Stimulated activated CD4-positive, alpha-beta T cell treated with anti-CD3 and anti-CD28 coated beads, TNF-alpha, amount 100 ng/mL, for 48 hours (primary cell): ENCODE measurements at regions not wholly inside any gene's neighbourhood (a gene's known extent, or its start where the extent isn't known, plus 50 kb on each side); places are given as distances from the start of the nearest gene placed in this dataset.
"Not testable (repeated sequence)": the region's sequence is repeated elsewhere in the genome, so short reads cannot be mapped to it uniquely, and the experiment has no call there.

Source experiments
- DNase-seq, 3 donors: peaks; one replicate each; pipeline ENCODE4 v3.0.0-alpha.2; 2020; ENCODE audit warnings: low read depth in 3 of 3

DNA sequence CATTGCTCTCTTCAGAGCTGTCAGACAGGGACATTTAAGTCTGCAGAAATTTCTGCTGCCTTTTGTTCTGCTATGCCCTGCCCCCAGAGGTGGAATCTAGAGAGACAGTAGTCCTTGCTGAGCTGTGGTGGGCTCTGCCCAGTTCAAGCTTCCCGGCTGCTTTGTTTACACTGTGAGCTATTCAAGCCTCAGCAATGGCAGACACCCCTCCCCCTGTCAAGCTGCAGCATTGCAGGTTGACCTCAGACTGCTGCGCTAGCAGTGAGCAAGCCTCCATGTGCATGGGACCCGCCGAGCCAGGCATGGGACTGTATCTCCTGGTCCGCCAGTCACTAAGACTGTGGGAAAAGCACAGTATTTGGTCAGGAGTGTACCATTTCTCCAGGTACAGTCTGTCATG lies 53.6 kb upstream of the MAPK10 start:
- DNase-seq = not testable (repeated sequence)

GRCh38 chr4:86414686-86415085 lies 54.8 kb upstream of the MAPK10 start:
- no peak for DNase-seq

- no peak for DNase-seq
These were observed 56.2 kb upstream of the MAPK10 start for GRCh38 chr4:86416081-86416480.

GRCh38 chr4:86421461-86421860 lies 61.6 kb upstream of the MAPK10 start:
- no peak for DNase-seq

DNA sequence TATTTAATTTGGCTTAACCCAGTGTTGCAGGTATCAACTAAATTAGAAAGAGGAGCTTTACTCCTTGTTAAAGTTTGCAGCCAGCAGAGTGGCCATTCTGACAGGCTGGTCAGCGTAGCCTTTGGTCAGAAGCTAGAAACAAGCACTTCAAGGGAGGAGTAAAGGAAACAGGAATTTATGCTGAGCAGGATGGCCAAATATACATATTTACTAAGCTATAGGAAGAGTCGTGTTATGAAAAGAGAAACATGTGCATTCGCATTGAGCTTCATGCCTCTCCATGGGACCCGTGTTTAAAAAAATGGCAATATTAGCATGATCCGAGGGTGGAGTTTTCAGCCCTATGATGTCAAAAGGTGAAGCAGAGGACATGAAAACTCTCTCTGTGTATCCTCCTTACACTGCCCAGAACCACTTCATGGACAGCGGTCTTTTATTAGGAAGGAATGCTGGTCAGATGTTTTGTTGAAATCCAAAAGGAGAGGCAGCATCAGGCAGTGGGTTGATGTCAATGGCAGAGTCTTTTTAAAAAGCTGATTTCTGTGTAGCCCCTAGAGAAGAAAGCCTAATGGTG lies 71.8 kb upstream of the MAPK10 start:
- no peak for DNase-seq

GRCh38 chr4:86432559-86433134 lies 72.8 kb upstream of the MAPK10 start:
- DNase-seq = no peak

DNA sequence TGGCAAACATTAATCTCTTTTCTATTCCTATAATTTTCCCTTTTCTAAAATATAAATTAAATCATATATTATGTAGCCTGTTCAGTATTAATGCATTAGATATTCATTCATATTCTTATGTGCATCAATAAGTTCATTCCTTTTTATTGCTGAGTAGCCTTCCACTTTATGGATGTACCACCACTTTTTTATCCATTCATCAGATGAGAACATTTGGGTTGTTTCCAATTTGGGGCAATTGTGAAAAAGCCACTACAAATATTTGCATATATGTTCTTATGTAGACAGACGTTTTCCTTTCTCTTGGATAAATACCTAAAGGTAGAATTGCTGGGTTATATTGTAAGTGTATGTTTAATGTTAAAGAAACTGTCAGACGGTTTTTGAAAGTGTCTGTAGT lies 79.4 kb upstream of the MAPK10 start:
- no peak for DNase-seq

GRCh38 chr4:86441175-86441936 lies 81.5 kb upstream of the MAPK10 start:
- DNase-seq = no peak

GRCh38 chr4:86442881-86443280 lies 83.0 kb upstream of the MAPK10 start:
- no peak for DNase-seq

- DNase-seq = no peak
These were observed 83.6 kb upstream of the MAPK10 start for GRCh38 chr4:86443495-86443894.

DNA sequence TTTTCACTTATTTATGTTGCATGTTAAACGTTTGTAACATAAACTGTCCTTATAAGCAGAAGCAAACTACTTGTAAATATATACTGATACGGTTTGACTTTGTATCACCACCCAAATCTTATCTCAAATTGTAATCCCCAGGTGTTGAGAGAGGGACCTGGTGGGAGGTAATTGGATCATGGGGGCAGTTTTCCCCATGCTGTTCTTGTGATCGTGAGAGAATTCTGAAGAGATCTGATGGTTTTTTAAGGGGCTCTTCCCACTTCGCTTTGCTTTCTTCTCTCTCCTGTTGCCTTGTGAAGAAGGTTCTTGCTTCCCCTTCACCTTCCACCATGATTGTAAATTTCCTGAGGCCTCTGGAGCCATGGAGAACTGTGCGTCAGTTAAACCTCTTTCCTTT lies 87.1 kb upstream of the MAPK10 start:
- DNase-seq = no peak

DNA sequence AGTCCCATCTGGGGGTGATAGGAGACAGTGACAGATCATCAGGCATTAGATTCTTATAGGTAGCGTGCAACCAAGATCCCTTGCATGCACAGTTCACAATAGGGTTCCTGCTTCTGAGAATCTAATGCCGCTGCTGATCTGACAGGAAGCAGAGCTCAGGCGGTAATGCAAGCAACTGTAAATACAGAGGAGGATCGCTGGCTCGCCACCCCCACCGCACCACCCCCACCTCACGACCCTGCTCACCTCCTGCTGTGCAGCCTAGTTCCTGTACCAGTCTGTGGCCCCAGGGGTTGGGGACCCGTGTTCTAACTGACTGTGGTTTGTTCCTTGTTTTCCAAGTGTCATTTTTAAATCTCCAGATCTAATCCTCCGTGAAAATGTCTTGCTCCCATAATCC lies 89.0 kb upstream of the MAPK10 start:
- no peak for DNase-seq

DNA sequence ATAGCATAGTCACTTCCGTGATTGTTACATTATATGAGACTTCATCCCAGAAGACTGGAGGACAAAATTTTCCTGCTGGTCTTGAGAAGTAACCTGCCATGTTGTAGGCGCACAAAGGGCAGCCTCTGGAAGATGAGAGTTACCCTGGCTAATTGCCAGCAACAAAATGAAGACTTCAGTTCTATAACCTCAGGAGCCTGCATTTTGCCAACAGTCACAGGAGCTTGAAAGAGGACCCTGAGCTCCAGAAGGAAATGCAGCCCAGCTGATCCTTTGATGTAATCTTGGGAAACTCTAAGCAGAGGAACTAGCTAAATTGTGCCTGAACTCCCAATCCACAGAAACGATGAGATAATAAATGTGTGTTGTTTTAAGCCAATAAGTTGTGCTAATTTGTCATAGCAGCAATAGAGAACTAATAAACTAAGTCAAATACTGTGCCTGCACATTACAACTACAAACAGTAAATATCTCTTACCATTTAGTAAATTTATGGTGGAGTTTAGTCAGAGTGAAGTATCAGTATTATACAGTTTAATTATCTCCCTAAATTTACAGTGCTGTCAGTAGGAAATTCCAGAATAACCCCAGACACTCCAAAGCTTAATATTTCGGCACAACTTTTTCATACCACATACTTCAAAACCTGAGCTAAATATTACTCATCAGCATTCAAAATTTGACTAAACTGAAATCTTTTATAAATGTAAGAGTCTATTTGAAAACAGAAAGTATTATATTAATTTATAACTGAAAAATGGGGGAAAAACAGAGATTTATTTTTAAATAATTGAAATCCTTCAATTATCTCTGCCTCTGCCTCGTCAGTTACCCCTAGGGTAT lies 90.1 kb upstream of the MAPK10 start:
- no peak for DNase-seq

GRCh38 chr4:86450861-86451260 lies 91.0 kb upstream of the MAPK10 start:
- DNase-seq = no peak

GRCh38 chr4:86451560-86452330 lies 91.9 kb upstream of the MAPK10 start:
- no peak for DNase-seq

DNA sequence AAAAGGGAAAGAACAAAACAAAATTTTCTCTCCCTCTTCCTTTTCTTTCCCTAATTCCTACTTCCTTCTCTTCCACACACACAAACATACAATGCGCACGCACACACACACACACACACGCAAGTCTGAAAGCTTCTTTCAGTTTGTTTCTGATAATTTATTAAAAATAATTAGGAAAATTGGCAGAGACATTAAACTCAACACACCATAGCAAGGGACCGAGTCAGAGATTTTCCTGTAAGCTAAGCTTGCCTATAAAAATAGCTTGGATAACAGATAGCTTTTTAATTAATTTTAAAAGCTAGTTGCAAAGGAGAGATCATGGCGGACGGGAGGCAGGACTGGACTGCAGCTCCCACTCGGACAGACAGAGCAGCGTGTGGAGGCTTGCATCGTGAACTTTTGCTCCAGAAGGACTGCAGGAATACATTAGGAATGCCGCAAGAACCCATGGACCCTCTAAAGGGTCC lies 92.6 kb upstream of the MAPK10 start:
- DNase-seq = no peak

- no peak for DNase-seq
These were observed 93.2 kb upstream of the MAPK10 start for GRCh38 chr4:86452924-86453531.

- DNase-seq = not testable (repeated sequence)
These were observed 93.8 kb upstream of the MAPK10 start for GRCh38 chr4:86453611-86454072.

- no peak for DNase-seq
These were observed 102.0 kb upstream of the MAPK10 start for GRCh38 chr4:86461849-86462248.

DNA sequence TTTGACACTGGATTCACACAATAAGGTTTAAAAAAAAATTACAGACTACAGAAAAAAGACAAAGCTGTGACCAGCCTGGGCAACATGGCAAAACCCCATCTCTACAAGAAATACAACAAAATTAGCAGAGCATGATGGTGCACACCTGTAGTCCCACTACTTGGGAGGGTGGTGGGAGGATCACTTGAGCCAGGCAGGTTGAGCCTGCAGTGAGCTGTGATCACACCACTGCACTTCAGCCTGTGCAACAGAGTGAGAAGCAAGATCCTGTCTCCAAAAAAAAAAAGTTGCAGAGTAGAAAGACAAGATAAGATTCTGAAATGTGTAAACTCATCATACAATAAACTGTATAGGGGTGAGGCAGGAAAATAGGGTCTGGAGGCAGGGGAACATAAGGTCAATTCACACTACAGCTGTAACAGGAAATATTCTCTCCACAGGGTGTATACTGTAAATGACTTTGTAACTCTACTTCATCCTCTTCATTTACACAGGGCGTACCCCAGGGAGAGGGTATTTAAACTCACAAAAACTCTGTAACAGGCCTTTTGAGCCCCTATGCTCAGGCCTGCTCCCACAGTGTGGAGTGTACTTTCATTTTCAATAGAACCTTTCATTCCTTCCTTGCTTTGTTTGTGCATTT lies 112.6 kb upstream of the MAPK10 start:
- no peak for DNase-seq
